ENCODE measurements at regions not wholly inside any gene's neighbourhood (a gene's known extent, or its start where the extent isn't known, plus 50 kb on each side); places are given as distances from the start of the nearest gene placed in this dataset.

DNA sequence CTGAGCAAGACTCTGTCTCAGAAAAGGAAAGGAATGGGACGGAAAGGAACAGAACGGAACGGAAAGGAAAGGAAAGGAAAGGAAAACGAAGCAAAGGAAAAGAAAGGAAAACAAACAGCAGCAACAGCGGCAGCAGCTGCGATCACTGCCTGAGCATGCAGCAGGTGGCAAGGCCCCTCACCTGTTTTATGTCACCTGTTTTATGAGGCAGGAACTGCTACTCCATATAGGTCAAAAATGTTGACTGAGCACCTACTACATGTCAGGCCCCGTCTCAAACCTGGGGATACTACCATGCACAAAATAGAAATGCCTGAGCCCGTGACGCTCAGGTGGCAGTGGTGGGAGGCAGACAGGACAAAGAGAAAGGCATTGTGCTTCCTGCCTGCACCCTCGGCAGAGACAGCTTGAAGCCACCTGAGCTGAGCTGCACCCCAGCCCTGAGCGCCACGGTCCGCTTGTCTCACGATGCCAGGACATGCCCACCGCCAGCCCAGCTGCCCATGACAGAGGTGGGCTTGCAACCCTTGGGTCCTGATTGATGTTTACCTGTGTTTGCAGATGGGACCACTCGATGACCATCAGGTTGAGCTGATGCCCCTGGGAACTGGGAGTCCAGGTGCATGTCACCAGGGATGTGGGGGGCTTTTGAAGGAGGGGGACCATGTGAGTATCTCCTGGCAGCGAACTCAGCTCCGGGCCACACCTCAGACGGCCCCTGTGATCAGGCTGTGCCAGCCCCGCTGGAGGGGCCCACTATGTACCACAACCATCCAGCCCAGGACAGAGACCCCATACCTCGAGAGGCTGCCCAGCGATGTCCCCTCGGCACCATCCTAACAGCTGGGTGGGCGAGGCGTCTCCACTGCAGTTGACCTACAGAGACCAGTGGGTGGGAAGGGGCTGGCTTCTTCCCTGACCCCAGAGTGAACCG is 77.4 kb downstream of the RMI2 start:
- Histone ChIP-seq H3K27me3 (ENCODE audit: insufficient read depth, low read length) (no peaks in the 10 kb centered on the region), H2AFZ (ENCODE audit: low read length) (no peak overlapping the region), H3K4me2 (ENCODE audit: insufficient read depth, low read length) (no peak overlapping the region), H3K4me1 (ENCODE audit: insufficient read depth, low read length) (no peaks in the 10 kb centered on the region), H4K20me1 (ENCODE audit: insufficient read depth, low read length) (no peaks in the 10 kb centered on the region), H3K9me3 (ENCODE audit: low read depth, low read length) (no peaks in the 10 kb centered on the region), H3K4me3 (ENCODE audit: insufficient read depth, low read length) (no peak overlapping the region), H3K36me3 (ENCODE audit: insufficient read depth, low read length) (no peaks in the 10 kb centered on the region), H3K79me2 (ENCODE audit: insufficient read depth, low read length) (no peaks in the 10 kb centered on the region), H3K27ac (ENCODE audit: low read depth, low read length) (no peak overlapping the region)
- TF ChIP-seq, protein P1, sequence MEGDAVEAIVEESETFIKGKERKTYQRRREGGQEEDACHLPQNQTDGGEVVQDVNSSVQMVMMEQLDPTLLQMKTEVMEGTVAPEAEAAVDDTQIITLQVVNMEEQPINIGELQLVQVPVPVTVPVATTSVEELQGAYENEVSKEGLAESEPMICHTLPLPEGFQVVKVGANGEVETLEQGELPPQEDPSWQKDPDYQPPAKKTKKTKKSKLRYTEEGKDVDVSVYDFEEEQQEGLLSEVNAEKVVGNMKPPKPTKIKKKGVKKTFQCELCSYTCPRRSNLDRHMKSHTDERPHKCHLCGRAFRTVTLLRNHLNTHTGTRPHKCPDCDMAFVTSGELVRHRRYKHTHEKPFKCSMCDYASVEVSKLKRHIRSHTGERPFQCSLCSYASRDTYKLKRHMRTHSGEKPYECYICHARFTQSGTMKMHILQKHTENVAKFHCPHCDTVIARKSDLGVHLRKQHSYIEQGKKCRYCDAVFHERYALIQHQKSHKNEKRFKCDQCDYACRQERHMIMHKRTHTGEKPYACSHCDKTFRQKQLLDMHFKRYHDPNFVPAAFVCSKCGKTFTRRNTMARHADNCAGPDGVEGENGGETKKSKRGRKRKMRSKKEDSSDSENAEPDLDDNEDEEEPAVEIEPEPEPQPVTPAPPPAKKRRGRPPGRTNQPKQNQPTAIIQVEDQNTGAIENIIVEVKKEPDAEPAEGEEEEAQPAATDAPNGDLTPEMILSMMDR (IDR thresholded peaks at IDR 0.05; ENCODE audit: extremely low read depth, low read depth, low read length), result no peak
- peak; percentile 64 for DNase-seq (ENCODE audit: insufficient read length, low spot score, missing footprints)

DNA sequence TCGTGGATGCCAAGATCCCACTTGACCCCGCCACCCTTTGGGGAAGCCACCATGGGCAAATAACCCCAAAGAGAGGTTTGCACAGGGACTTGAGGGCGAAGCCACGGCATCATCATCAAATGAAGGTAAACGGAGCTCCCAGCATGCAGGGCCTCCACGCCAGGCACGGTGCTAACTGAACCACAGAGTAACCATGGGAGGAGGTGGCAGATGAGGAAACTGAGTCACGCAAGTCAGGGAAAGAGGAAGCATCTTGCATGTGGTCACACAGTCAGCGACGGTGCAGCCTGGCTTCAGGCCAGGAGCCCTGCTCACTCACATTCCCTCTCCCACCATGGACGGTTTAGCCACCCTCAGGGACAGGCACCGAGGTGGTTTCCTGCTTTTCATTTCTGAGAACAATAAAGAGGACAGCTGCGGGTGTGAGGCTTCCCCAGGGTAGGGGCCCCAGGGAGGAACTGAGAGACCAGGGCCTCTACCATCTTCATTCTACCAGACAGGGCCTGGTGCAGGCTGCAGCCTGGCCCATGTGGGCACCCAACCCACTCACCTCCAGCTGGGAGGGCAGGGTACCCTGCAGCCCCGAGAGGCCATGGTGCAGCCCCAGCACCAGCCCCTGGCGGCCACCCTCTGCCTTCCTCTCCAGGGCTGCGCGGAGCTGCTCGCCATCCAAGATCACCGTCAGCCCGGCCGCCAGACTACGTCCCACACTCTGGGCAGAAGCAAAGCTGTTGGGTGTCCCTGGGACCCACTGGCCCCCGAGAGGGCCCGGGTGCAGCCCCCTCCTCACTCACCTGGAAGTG is 78.3 kb downstream of the RMI2 start:
- Histone ChIP-seq H3K4me3 (ENCODE audit: insufficient read depth, low read length) (no peak overlapping the region), H2AFZ (ENCODE audit: low read length) (no peak overlapping the region), H3K4me1 (ENCODE audit: insufficient read depth, low read length) (no peaks in the 10 kb centered on the region), H3K4me2 (ENCODE audit: insufficient read depth, low read length) (no peak overlapping the region), H3K79me2 (ENCODE audit: insufficient read depth, low read length) (no peaks in the 10 kb centered on the region), H3K27ac (ENCODE audit: low read depth, low read length) (no peak overlapping the region), H3K36me3 (ENCODE audit: insufficient read depth, low read length) (no peaks in the 10 kb centered on the region), H3K27me3 (ENCODE audit: insufficient read depth, low read length) (no peaks in the 10 kb centered on the region), H3K9me3 (ENCODE audit: low read depth, low read length) (no peaks in the 10 kb centered on the region), H4K20me1 (ENCODE audit: insufficient read depth, low read length) (no peaks in the 10 kb centered on the region)
- TF ChIP-seq, protein P1 (IDR thresholded peaks at IDR 0.05; ENCODE audit: extremely low read depth, low read depth, low read length), result no peak
- DNase-seq (ENCODE audit: insufficient read length, low spot score, missing footprints), result peak; percentile 58

DNA sequence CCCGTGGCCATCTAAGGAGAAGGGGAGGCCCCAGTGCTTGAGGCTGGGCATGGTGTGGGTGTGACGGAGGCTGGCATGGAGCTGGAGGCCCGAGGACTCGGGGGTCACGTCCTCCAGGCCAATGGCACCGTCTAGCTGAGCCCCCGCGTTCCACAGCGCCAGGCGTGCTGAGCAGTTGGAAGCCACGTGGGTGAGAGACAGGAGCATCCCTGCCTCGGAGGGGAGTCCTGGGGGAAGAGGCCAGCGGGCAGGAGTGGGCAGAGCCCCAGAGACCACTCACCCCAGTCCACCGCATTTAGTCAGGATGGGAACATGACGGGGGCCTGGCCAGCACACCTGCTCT is 78.8 kb downstream of the RMI2 start:
- TF ChIP-seq, protein P1 (IDR thresholded peaks at IDR 0.05; ENCODE audit: extremely low read depth, low read depth, low read length), result no peak
- no peak overlapping the region for H3K4me2 ChIP-seq (ENCODE audit: insufficient read depth, low read length)
- H3K9me3 ChIP-seq (ENCODE audit: low read depth, low read length), result no peaks in the 10 kb centered on the region
- peak; percentile 49 for DNase-seq (ENCODE audit: insufficient read length, low spot score, missing footprints)
- no peak overlapping the region for H3K4me3 ChIP-seq (ENCODE audit: insufficient read depth, low read length)
- no peaks in the 10 kb centered on the region for H3K27me3 ChIP-seq (ENCODE audit: insufficient read depth, low read length)
- H4K20me1 ChIP-seq (ENCODE audit: insufficient read depth, low read length), result no peaks in the 10 kb centered on the region
- H3K4me1 ChIP-seq (ENCODE audit: insufficient read depth, low read length), result no peaks in the 10 kb centered on the region
- H3K27ac ChIP-seq (ENCODE audit: low read depth, low read length), result no peak overlapping the region
- no peaks in the 10 kb centered on the region for H3K79me2 ChIP-seq (ENCODE audit: insufficient read depth, low read length)
- no peak overlapping the region for H2AFZ ChIP-seq (ENCODE audit: low read length)
- no peaks in the 10 kb centered on the region for H3K36me3 ChIP-seq (ENCODE audit: insufficient read depth, low read length)

DNA sequence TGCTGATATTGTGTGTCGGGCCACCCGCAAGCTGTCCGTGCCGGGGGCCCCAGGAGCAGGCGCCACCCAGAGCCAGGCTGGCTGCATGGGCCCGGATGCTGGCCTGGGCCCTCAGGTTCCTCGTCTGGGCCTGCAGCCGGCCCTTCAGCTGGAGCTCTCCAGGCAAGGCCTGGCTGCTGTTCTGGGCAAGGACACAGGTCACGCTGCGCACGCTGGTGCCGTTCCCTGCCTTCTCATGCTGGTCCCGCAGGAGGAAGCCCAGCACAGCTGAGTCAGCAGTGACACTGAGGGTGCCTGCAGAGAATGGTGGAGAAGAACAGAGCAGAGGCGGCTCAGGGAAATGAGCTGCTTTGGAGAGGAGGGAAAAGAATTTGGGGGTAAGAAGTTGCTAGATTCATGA is 79.9 kb downstream of the RMI2 start:
- H3K36me3 ChIP-seq (ENCODE audit: insufficient read depth, low read length), result no peaks in the 10 kb centered on the region
- H3K4me3 ChIP-seq (ENCODE audit: insufficient read depth, low read length), result no peak overlapping the region
- no peaks in the 10 kb centered on the region for H3K27me3 ChIP-seq (ENCODE audit: insufficient read depth, low read length)
- no peak overlapping the region for H3K27ac ChIP-seq (ENCODE audit: low read depth, low read length)
- H3K4me1 ChIP-seq (ENCODE audit: insufficient read depth, low read length), result no peaks in the 10 kb centered on the region
- no peaks in the 10 kb centered on the region for H3K79me2 ChIP-seq (ENCODE audit: insufficient read depth, low read length)
- H3K9me3 ChIP-seq (ENCODE audit: low read depth, low read length), result no peaks in the 10 kb centered on the region
- H2AFZ ChIP-seq (ENCODE audit: low read length), result no peak overlapping the region
- peak; percentile 41 for DNase-seq (ENCODE audit: insufficient read length, low spot score, missing footprints)
- H4K20me1 ChIP-seq (ENCODE audit: insufficient read depth, low read length), result no peaks in the 10 kb centered on the region
- TF ChIP-seq, protein P1 (IDR thresholded peaks at IDR 0.05; ENCODE audit: extremely low read depth, low read depth, low read length), result no peak
- H3K4me2 ChIP-seq (ENCODE audit: insufficient read depth, low read length), result no peak overlapping the region
